ENCODE measurements at regions not wholly inside any gene's neighbourhood (a gene's known extent, or its start where the extent isn't known, plus 50 kb on each side); places are given as distances from the start of the nearest gene placed in this dataset.
A peak's percentile ranks its signal among the peaks of the same experiment; 100 is the strongest.

- Histone ChIP-seq H3K4me1 (ENCODE audit: control insufficient read depth, insufficient read depth, low read length) (no peaks in the 10 kb centered on the region), H3K27me3 (ENCODE audit: control insufficient read depth, insufficient read depth, low read length) (no peaks in the 10 kb centered on the region), H3K4me3 (ENCODE audit: low read depth, low read length) (no peak overlapping the region), H3K27ac (ENCODE audit: low read depth, low read length) (no peak overlapping the region), H3K9ac (ENCODE audit: low read depth, low read length) (no peak overlapping the region), H3K9me3 (ENCODE audit: control insufficient read depth, insufficient read depth, low read length) (no peaks in the 10 kb centered on the region), H3K36me3 (ENCODE audit: control insufficient read depth, insufficient read depth, low read length) (no peaks in the 10 kb centered on the region)
These were observed 107.0 kb upstream of the CTSO start for GRCh38 chr4:156060661-156061060.

- Histone ChIP-seq H3K4me3 (ENCODE audit: low read depth, low read length) (no peak overlapping the region), H3K27me3 (ENCODE audit: control insufficient read depth, insufficient read depth, low read length) (no peaks in the 10 kb centered on the region), H3K9me3 (ENCODE audit: control insufficient read depth, insufficient read depth, low read length) (no peaks in the 10 kb centered on the region), H3K36me3 (ENCODE audit: control insufficient read depth, insufficient read depth, low read length) (no peaks in the 10 kb centered on the region), H3K27ac (ENCODE audit: low read depth, low read length) (no peak overlapping the region), H3K4me1 (ENCODE audit: control insufficient read depth, insufficient read depth, low read length) (no peaks in the 10 kb centered on the region), H3K9ac (ENCODE audit: low read depth, low read length) (no peak overlapping the region)
These were observed 99.5 kb upstream of the CTSO start for GRCh38 chr4:156053174-156053573.

- no peaks in the 10 kb centered on the region for H3K36me3 ChIP-seq (ENCODE audit: control insufficient read depth, insufficient read depth, low read length)
- no peaks in the 10 kb centered on the region for H3K27me3 ChIP-seq (ENCODE audit: control insufficient read depth, insufficient read depth, low read length)
These were observed 98.5 kb upstream of the CTSO start for GRCh38 chr4:156052116-156052515.

GRCh38 chr4:156038772-156039171 lies 85.1 kb upstream of the CTSO start:
- no peak overlapping the region for H3K9ac ChIP-seq (ENCODE audit: low read depth, low read length)
- H3K27ac ChIP-seq (ENCODE audit: low read depth, low read length), result no peak overlapping the region
- H3K4me3 ChIP-seq (ENCODE audit: low read depth, low read length), result no peak overlapping the region
- H3K4me1 ChIP-seq (ENCODE audit: control insufficient read depth, insufficient read depth, low read length), result no peaks in the 10 kb centered on the region
- H3K9me3 ChIP-seq (ENCODE audit: control insufficient read depth, insufficient read depth, low read length), result no peaks in the 10 kb centered on the region
- no peaks in the 10 kb centered on the region for H3K27me3 ChIP-seq (ENCODE audit: control insufficient read depth, insufficient read depth, low read length)
- no peaks in the 10 kb centered on the region for H3K36me3 ChIP-seq (ENCODE audit: control insufficient read depth, insufficient read depth, low read length)

More at GRCh38 chr4:156052116-156052515, 98.5 kb upstream of the CTSO start:
- H3K27ac ChIP-seq (ENCODE audit: low read depth, low read length), result no peak overlapping the region
- H3K9me3 ChIP-seq (ENCODE audit: control insufficient read depth, insufficient read depth, low read length), result no peaks in the 10 kb centered on the region
- no peak overlapping the region for H3K4me3 ChIP-seq (ENCODE audit: low read depth, low read length)
- no peaks in the 10 kb centered on the region for H3K4me1 ChIP-seq (ENCODE audit: control insufficient read depth, insufficient read depth, low read length)
- no peak overlapping the region for H3K9ac ChIP-seq (ENCODE audit: low read depth, low read length)

GRCh38 chr4:156036496-156036895 lies 82.8 kb upstream of the CTSO start:
- H3K9ac ChIP-seq (ENCODE audit: low read depth, low read length), result no peak overlapping the region
- no peaks in the 10 kb centered on the region for H3K27me3 ChIP-seq (ENCODE audit: control insufficient read depth, insufficient read depth, low read length)
- no peaks in the 10 kb centered on the region for H3K4me1 ChIP-seq (ENCODE audit: control insufficient read depth, insufficient read depth, low read length)
- no peaks in the 10 kb centered on the region for H3K36me3 ChIP-seq (ENCODE audit: control insufficient read depth, insufficient read depth, low read length)
- H3K9me3 ChIP-seq (ENCODE audit: control insufficient read depth, insufficient read depth, low read length), result no peaks in the 10 kb centered on the region
- no peak overlapping the region for H3K27ac ChIP-seq (ENCODE audit: low read depth, low read length)
- no peak overlapping the region for H3K4me3 ChIP-seq (ENCODE audit: low read depth, low read length)

- H3K9me3 ChIP-seq (ENCODE audit: control insufficient read depth, insufficient read depth, low read length), result no peaks in the 10 kb centered on the region
- no peak overlapping the region for H3K9ac ChIP-seq (ENCODE audit: low read depth, low read length)
- H3K4me1 ChIP-seq (ENCODE audit: control insufficient read depth, insufficient read depth, low read length), result no peaks in the 10 kb centered on the region
- H3K36me3 ChIP-seq (ENCODE audit: control insufficient read depth, insufficient read depth, low read length), result no peaks in the 10 kb centered on the region
- no peaks in the 10 kb centered on the region for H3K27me3 ChIP-seq (ENCODE audit: control insufficient read depth, insufficient read depth, low read length)
- H3K4me3 ChIP-seq (ENCODE audit: low read depth, low read length), result no peak overlapping the region
- no peak overlapping the region for H3K27ac ChIP-seq (ENCODE audit: low read depth, low read length)
These were observed 76.0 kb upstream of the CTSO start for GRCh38 chr4:156029691-156030090.

GRCh38 chr4:156021298-156021697 lies 67.6 kb upstream of the CTSO start:
- Histone ChIP-seq H3K9ac (ENCODE audit: low read depth, low read length) (no peak overlapping the region), H3K27me3 (ENCODE audit: control insufficient read depth, insufficient read depth, low read length) (no peaks in the 10 kb centered on the region), H3K9me3 (ENCODE audit: control insufficient read depth, insufficient read depth, low read length) (no peaks in the 10 kb centered on the region), H3K4me1 (ENCODE audit: control insufficient read depth, insufficient read depth, low read length) (peaks cover 42% of the 10 kb centered on the region), H3K36me3 (ENCODE audit: control insufficient read depth, insufficient read depth, low read length) (no peaks in the 10 kb centered on the region), H3K4me3 (ENCODE audit: low read depth, low read length) (no peak overlapping the region), H3K27ac (ENCODE audit: low read depth, low read length) (no peak overlapping the region)

GRCh38 chr4:156019246-156019645 lies 65.6 kb upstream of the CTSO start:
- no peak overlapping the region; the same call in 1 of the 2 replicates for H3K9ac ChIP-seq (ENCODE audit: low read depth, low read length)
- no peaks in the 10 kb centered on the region for H3K36me3 ChIP-seq (ENCODE audit: control insufficient read depth, insufficient read depth, low read length)
- peak overlapping the region; percentile 44 for H3K4me3 ChIP-seq (ENCODE audit: low read depth, low read length)
- no peaks in the 10 kb centered on the region for H3K27me3 ChIP-seq (ENCODE audit: control insufficient read depth, insufficient read depth, low read length)
- H3K9me3 ChIP-seq (ENCODE audit: control insufficient read depth, insufficient read depth, low read length), result no peaks in the 10 kb centered on the region
- H3K4me1 ChIP-seq (ENCODE audit: control insufficient read depth, insufficient read depth, low read length), result peaks cover 42% of the 10 kb centered on the region
- peak overlapping the region; percentile 59 for H3K27ac ChIP-seq (ENCODE audit: low read depth, low read length)

- Histone ChIP-seq H3K27ac (ENCODE audit: low read depth, low read length) (peak overlapping the region; percentile 40), H3K4me3 (ENCODE audit: low read depth, low read length) (no peak overlapping the region), H3K4me1 (ENCODE audit: control insufficient read depth, insufficient read depth, low read length) (peaks cover 42% of the 10 kb centered on the region), H3K27me3 (ENCODE audit: control insufficient read depth, insufficient read depth, low read length) (no peaks in the 10 kb centered on the region), H3K36me3 (ENCODE audit: control insufficient read depth, insufficient read depth, low read length) (no peaks in the 10 kb centered on the region), H3K9ac (ENCODE audit: low read depth, low read length) (no peak overlapping the region), H3K9me3 (ENCODE audit: control insufficient read depth, insufficient read depth, low read length) (no peaks in the 10 kb centered on the region)
These were observed 64.7 kb upstream of the CTSO start for GRCh38 chr4:156018383-156018782.

- H3K27me3 ChIP-seq (ENCODE audit: control insufficient read depth, insufficient read depth, low read length), result no peaks in the 10 kb centered on the region
- no peak overlapping the region for H3K9ac ChIP-seq (ENCODE audit: low read depth, low read length)
- H3K36me3 ChIP-seq (ENCODE audit: control insufficient read depth, insufficient read depth, low read length), result no peaks in the 10 kb centered on the region
- H3K27ac ChIP-seq (ENCODE audit: low read depth, low read length), result no peak overlapping the region
- H3K4me1 ChIP-seq (ENCODE audit: control insufficient read depth, insufficient read depth, low read length), result peaks cover 34% of the 10 kb centered on the region
- no peak overlapping the region for H3K4me3 ChIP-seq (ENCODE audit: low read depth, low read length)
- H3K9me3 ChIP-seq (ENCODE audit: control insufficient read depth, insufficient read depth, low read length), result no peaks in the 10 kb centered on the region
These were observed 62.1 kb upstream of the CTSO start for GRCh38 chr4:156015781-156016180.

- H3K27ac ChIP-seq (ENCODE audit: low read depth, low read length), result no peak overlapping the region
These were observed 52.5 kb upstream of the CTSO start for GRCh38 chr4:156006192-156006591.

More at GRCh38 chr4:156006192-156006591, 52.5 kb upstream of the CTSO start:
- Histone ChIP-seq H3K9me3 (ENCODE audit: control insufficient read depth, insufficient read depth, low read length) (no peaks in the 10 kb centered on the region; the same call in 1 of the 2 replicates), H3K9ac (ENCODE audit: low read depth, low read length) (no peak overlapping the region), H3K4me1 (ENCODE audit: control insufficient read depth, insufficient read depth, low read length) (peaks cover 5% of the 10 kb centered on the region; the same call in 1 of the 2 replicates), H3K4me3 (ENCODE audit: low read depth, low read length) (no peak overlapping the region), H3K27me3 (ENCODE audit: control insufficient read depth, insufficient read depth, low read length) (peaks cover 13% of the 10 kb centered on the region), H3K36me3 (ENCODE audit: control insufficient read depth, insufficient read depth, low read length) (no peaks in the 10 kb centered on the region)
